Immature natural killer cell (primary cell): ENCODE measurements at regions not wholly inside any gene's neighbourhood (a gene's known extent, or its start where the extent isn't known, plus 50 kb on each side); places are given as distances from the start of the nearest gene placed in this dataset.
"Not testable (repeated sequence)": the region's sequence is repeated elsewhere in the genome, so short reads cannot be mapped to it uniquely, and the experiment has no call there.

Experiments used
- DNase-seq, 3 donors: peaks; one replicate each; pipeline ENCODE4 v3.0.0; 2022; ENCODE audit warnings: mixed read lengths in 1 of 3
- H3K27ac Mint-ChIP-seq, 6 donors: one replicate each; pipeline ENCODE4 v1.8.0; 2020; ENCODE audit warnings: mixed read lengths in 6 of 6, mild to moderate bottlenecking in 5 of 6, inconsistent platforms in 4 of 6, moderate library complexity in 3 of 6
- H3K27me3 Mint-ChIP-seq, 3 donors: one replicate each; pipeline ENCODE4 v1.8.0; 2020 to 2021; ENCODE audit warnings: low read depth in 3 of 3, mild to moderate bottlenecking in 3 of 3, mixed read lengths in 3 of 3, moderate library complexity in 3 of 3, inconsistent platforms in 1 of 3
- H3K36me3 Mint-ChIP-seq, 3 donors: one replicate each; pipeline ENCODE4 v1.8.0; 2020; ENCODE audit warnings: mixed read lengths in 3 of 3, inconsistent platforms in 2 of 3, mild to moderate bottlenecking in 2 of 3
- H3K4me1 Mint-ChIP-seq, 2 donors: one replicate each; pipeline ENCODE4 v1.8.0; 2020; ENCODE audit warnings: inconsistent platforms in 2 of 2, mild to moderate bottlenecking in 2 of 2, mixed read lengths in 2 of 2, moderate library complexity in 1 of 2
- H3K4me3 Mint-ChIP-seq, 5 donors: one replicate each; pipeline ENCODE4 v1.8.0; 2020; ENCODE audit warnings: mild to moderate bottlenecking in 5 of 5, mixed read lengths in 5 of 5, inconsistent platforms in 3 of 5, moderate library complexity in 3 of 5
- H3K9me3 Mint-ChIP-seq, 6 donors: one replicate each; pipeline ENCODE4 v1.8.0; 2020; ENCODE audit warnings: mild to moderate bottlenecking in 6 of 6, mixed read lengths in 6 of 6, inconsistent platforms in 4 of 6, moderate library complexity in 3 of 6

DNA sequence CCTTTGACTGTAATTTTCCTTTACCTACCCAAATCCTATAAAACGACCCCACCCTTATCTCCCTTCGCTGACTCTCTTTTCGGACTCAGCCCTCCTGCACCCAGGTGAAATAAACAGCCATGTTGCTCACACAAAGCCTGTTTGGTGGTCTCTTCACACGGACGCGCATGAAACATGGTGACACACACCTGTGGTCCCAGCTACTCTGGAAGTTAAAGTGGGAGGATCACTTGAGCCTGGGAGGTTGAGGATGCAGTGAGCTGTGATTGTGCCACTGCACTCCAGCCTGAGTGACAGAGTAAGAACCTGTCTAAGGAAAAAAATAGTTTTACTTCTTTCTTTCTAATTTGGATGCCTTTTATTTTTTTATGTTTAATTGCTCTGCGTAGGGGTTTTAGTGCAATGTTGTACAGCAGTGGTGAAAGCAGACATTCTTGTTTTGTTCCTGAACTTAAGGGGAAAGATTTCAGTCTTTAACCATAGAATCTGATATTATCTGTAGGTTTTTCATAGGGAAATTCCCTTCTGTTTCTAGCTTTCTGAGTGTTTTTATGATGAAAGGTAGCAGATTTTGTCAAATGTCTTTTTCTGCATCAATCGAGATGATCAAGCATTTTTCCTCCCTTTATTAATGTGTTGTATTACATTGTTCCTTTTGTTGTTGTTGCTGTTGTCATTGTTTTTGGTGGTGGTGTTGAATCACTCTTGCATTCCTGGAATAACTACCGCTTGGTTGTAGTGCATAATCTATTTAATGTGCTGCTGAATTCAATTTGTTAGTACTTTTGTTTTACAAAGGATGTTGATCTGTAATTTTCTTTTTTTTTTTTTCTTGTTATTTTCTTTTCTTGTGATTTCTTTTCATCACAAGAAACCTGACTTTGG is 497.4 kb downstream of the DISC1 start:
- Mint-ChIP-seq H3K4me3 (no peak overlapping the region), H3K9me3 (peaks cover 0 to 5% (median 0%) of the 10 kb centered on the region in 6 donors), H3K27me3 (peaks cover 3 to 10% (median 4%) of the 10 kb centered on the region in 3 donors), H3K4me1 (no peaks in the 10 kb centered on the region), H3K27ac (no peak overlapping the region), H3K36me3 (no peaks in the 10 kb centered on the region)
- DNase-seq, result no peak

DNA sequence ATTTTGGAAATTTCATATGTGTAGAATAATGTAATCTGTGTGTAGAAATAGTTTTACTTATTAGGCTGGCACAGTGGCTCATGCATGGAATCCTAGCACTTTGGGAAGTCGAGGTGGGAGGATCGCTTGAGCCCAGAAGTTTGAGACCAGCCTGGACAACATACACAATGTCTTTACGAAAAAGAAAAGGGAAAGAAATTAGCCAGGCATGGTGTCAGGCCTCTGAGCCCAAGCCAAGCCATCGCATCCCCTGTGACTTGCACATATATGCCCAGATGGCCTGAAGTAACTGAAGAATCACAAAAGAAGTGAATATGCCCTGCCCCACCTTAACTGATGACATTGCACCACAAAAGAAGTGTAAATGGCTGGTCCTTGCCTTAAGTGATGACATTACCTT is 491.3 kb downstream of the DISC1 start:
- H3K36me3 Mint-ChIP-seq, result not testable (repeated sequence)

DNA sequence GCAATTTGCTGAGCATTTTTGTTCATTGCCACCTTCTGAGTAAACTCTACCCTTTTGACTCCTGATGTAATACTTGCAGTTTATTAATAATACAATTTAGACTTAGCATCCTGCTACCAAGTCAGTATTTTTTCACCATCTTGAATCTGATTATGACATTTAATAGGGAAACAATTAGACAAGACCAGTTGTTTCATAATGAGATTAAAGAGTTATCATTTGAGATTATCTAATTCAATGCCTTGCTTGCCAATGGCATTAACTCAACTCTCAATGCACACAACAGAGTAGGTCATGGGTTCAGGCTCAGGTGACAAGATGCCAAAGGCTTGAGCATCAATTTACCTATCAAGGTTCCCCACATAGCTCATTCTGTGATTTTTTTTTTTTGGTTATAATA is 488.4 kb downstream of the DISC1 start:
- peaks cover 0 to 9% (median 8%) of the 10 kb centered on the region in 3 donors for H3K27me3 Mint-ChIP-seq
- no peaks in the 10 kb centered on the region for H3K4me1 Mint-ChIP-seq
- H3K36me3 Mint-ChIP-seq, result no peaks in the 10 kb centered on the region
- DNase-seq, result no peak
- no peak overlapping the region for H3K4me3 Mint-ChIP-seq
- peaks cover 0 to 2% (median 0%) of the 10 kb centered on the region in 6 donors for H3K9me3 Mint-ChIP-seq
- no peak overlapping the region for H3K27ac Mint-ChIP-seq

More for the DNA sequence above, 491.3 kb downstream of the DISC1 start:
- not testable (repeated sequence) for H3K27me3 Mint-ChIP-seq, H3K4me1 Mint-ChIP-seq, H3K4me3 Mint-ChIP-seq, DNase-seq, H3K9me3 Mint-ChIP-seq, H3K27ac Mint-ChIP-seq

DNA sequence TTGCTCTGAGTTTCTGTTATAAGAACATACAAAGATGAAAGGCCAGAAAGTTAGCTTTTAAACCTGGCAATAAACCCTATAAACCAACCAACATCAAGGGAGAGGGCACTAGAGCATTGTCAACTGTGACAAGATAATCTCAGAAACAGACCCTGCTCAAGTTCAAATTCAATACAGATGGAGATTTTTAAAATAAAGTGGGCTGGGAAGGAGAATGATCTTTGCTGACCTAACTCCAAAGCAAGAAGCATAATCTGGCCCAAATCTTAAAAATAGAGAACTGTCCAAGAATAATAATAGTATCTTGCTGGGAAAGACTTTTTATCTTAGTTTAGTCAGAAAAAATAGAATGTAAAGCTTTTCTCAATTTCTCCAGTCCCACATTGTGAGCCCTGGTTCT is 485.5 kb downstream of the DISC1 start:
- peaks cover 0 to 9% (median 3%) of the 10 kb centered on the region in 3 donors for H3K27me3 Mint-ChIP-seq
- H3K4me1 Mint-ChIP-seq, result no peaks in the 10 kb centered on the region
- H3K4me3 Mint-ChIP-seq, result no peak overlapping the region
- H3K36me3 Mint-ChIP-seq, result no peaks in the 10 kb centered on the region
- no peaks in the 10 kb centered on the region for H3K9me3 Mint-ChIP-seq
- DNase-seq, result no peak
- H3K27ac Mint-ChIP-seq, result no peak overlapping the region

DNA sequence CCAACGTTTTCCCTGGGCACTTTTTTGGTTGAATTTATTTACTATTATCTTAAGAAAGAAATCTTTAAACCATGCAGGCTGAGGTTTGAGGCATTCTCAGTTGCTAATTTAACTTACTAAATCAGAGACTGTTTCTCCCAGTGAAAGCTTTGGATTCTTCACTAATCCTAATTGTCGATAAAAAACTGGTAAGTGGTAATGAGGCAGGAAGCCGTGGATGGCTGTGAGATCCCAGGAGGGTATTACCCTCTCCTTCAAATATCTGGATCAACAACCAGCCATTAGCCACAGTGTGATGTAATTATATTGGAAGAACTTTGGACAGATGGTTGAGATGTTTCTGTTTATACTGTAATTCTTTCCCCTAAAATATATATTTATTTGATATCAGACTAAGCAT is 485.0 kb downstream of the DISC1 start:
- Mint-ChIP-seq H3K36me3 (no peaks in the 10 kb centered on the region), H3K27ac (no peak overlapping the region), H3K27me3 (peaks cover 0 to 9% (median 3%) of the 10 kb centered on the region in 3 donors), H3K4me3 (no peak overlapping the region), H3K4me1 (no peaks in the 10 kb centered on the region), H3K9me3 (no peaks in the 10 kb centered on the region)
- DNase-seq, result no peak

DNA sequence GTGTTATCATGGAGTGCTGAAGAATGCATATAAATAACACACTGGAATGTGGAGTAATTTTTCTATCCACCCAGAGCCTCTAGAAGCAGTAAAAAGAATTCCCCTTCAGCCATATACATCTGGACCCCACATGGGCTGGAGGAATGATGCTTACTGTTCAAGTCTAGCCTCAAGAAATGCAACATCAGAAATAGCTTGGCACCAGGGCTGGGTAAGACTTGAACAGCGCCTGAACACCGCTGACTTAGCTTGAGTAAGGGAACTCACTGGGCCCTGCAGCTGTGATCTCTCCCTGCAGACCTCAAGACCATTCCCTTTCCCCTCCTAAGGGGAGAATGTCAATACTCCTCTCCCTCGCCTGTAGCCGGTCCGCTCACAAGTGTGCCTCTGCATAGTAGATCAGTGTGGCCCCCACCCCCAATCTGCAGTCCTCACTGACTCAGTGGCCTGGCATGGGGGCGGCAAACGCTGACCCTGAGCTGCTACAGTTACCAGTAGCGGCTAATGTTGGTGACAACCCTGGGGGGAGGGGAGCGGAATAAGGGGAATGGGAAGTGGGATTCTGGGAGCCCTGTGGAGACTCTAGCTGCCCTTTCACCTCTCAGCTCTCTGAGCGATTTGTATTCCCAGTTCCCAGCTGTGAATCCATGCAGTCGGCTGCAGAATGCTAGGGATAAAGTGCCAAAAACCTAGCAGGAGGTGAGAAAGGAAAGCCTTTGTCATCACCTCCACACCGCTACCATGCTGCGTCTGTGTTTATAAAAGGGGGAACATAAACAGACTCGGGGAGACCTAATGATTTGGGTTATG is 483.9 kb downstream of the DISC1 start:
- Mint-ChIP-seq H3K9me3 (no peaks in the 10 kb centered on the region), H3K36me3 (no peaks in the 10 kb centered on the region), H3K4me3 (no peak overlapping the region), H3K27me3 (peaks cover 0 to 6% (median 4%) of the 10 kb centered on the region in 3 donors), H3K27ac (no peak overlapping the region), H3K4me1 (no peaks in the 10 kb centered on the region)
- DNase-seq, result no peak

DNA sequence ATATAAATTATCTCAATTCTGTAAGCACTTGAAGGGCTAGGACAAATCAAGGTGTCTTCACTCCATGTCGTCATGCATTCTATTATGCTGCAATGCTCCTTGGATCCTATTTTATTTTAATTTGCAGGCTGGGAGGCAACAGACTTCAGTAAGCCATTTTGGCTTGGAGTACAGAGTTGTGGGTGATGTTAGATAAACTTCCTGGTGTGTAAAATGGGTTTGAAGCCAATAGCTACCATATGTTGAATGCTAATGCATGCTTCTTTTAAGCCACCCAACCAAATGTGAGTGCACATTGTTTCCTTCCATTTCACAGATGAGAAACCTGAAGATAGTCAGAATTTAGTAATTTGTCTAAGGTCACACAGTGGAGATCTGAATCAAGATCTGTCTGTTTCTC is 482.8 kb downstream of the DISC1 start:
- Mint-ChIP-seq H3K9me3 (no peaks in the 10 kb centered on the region), H3K4me1 (no peaks in the 10 kb centered on the region), H3K36me3 (no peaks in the 10 kb centered on the region), H3K4me3 (no peak overlapping the region), H3K27ac (no peak overlapping the region), H3K27me3 (peaks cover 0 to 6% (median 4%) of the 10 kb centered on the region in 3 donors)
- DNase-seq, result no peak

DNA sequence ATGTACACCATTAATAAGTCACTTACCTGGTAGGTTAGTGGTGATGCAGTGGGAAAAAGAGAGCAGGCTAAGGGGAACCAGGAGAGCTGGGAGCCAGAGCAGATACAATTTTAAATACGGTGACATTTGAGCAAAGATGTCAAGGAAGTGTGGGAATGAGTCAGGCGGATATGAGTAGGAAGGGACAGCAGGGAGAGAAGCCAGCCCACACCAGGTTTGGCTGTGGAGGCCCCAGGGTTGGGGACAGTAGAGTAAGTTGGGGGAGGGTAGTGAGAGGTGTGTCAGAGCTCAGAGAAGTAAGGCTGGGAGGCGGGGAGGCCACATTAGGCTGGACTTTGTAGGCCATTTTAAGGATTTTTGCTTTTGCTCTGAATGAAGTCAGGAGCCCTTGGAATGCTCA is 482.0 kb downstream of the DISC1 start:
- H3K36me3 Mint-ChIP-seq, result no peaks in the 10 kb centered on the region
- H3K27me3 Mint-ChIP-seq, result peaks cover 0 to 6% (median 4%) of the 10 kb centered on the region in 3 donors
- H3K27ac Mint-ChIP-seq, result peak overlapping the region in 1 of 6 donors; percentile 18

DNA sequence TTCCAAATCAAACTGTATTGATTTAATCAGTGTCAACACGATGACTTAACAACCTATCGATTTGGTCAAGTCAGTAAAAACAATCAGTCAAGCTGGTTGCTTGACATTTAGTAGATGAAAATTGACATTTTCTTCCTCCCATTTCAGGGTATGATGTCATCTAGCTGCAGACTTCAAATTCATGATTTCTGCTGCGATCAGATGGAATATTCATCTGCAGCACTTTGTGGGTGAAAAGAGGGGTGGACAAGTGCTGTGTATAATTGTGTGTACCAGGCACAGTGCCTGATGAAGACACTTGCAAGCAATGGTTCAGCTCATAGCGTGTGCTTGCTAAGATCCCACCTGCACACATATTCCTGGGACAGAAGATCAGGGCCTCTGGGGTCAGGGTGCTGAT is 479.8 kb downstream of the DISC1 start:
- Mint-ChIP-seq H3K4me1 (no peaks in the 10 kb centered on the region), H3K9me3 (no peaks in the 10 kb centered on the region), H3K4me3 (no peak overlapping the region), H3K27ac (no peak overlapping the region), H3K27me3 (peaks cover 0 to 8% (median 6%) of the 10 kb centered on the region in 3 donors), H3K36me3 (no peaks in the 10 kb centered on the region)
- DNase-seq, result no peak

More for the DNA sequence above, 482.0 kb downstream of the DISC1 start:
- no peak for DNase-seq
- no peak overlapping the region for H3K4me3 Mint-ChIP-seq
- no peaks in the 10 kb centered on the region for H3K4me1 Mint-ChIP-seq
- no peaks in the 10 kb centered on the region for H3K9me3 Mint-ChIP-seq

DNA sequence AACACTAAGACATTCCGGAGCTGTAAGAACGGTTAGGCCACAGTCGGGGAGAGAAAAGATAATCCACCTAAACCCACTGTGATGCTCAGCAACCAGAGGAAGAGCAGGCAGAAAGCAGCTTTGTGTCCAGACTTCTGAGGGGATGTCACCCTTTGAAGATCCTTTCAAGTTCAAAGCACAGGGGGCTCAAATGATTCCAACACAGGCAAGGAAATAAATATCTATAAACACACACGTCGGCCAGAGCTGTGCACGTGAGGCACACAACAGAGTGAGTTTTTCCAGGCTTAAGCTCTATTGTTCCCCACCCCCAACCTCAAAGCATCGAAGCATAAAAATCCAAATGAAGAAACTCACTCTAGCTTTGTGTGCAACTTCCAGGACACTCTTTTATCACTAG is 479.0 kb downstream of the DISC1 start:
- Mint-ChIP-seq H3K27me3 (peaks cover 0 to 11% (median 8%) of the 10 kb centered on the region in 3 donors), H3K4me1 (no peaks in the 10 kb centered on the region), H3K36me3 (no peaks in the 10 kb centered on the region), H3K27ac (no peak overlapping the region), H3K9me3 (no peaks in the 10 kb centered on the region), H3K4me3 (no peak overlapping the region)
- DNase-seq, result no peak

DNA sequence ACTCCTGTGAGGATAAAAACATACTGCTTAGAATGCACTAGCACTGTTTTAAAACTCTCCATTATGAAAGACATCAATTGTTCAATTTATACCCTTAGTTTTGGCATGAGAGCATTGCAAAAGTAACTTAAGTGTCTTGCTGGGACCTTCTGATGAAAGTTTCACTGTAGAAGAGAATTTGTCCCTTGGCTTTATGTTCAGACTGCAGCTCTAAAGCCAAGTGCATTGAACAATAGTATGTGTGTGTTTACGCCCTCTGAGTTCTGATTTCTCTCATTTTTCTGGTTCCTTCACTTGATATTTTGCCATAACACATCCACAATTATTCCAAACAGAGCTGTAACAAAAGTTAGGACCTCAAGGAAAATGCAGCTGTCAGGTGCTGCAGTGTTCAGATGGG is 474.6 kb downstream of the DISC1 start:
- Mint-ChIP-seq H3K4me3 (no peak overlapping the region), H3K27me3 (peaks cover 6 to 14% (median 9%) of the 10 kb centered on the region in 3 donors), H3K4me1 (no peaks in the 10 kb centered on the region), H3K36me3 (no peaks in the 10 kb centered on the region), H3K27ac (no peak overlapping the region), H3K9me3 (peaks cover 0 to 4% (median 0%) of the 10 kb centered on the region in 6 donors)
- no peak for DNase-seq

DNA sequence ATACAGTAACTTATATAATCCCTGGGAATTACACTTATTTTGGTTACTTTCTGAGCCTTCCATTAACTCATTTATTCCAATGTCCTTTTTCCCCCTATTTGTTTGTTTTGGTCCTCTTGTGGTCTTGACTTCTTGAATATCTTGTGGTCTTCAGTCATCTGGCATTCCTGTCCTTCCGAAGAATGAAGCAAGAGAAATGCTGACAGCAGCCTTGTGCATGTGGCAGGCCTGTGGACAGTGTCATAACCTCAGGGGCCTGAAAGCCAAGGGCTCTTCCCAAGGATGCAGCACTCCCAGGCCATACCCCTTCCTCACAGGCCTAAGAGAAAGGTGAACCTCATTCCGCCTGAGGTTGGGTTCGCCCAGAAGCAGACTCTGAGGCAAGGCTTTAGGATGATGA is 470.2 kb downstream of the DISC1 start:
- H3K36me3 Mint-ChIP-seq, result no peaks in the 10 kb centered on the region

More for the DNA sequence above, 470.2 kb downstream of the DISC1 start:
- peaks cover 0 to 4% (median 0%) of the 10 kb centered on the region in 6 donors for H3K9me3 Mint-ChIP-seq
- no peak for DNase-seq
- H3K27me3 Mint-ChIP-seq, result peaks cover 6 to 9% (median 8%) of the 10 kb centered on the region in 3 donors
- peak overlapping the region in 1 of 6 donors; percentile 31 for H3K27ac Mint-ChIP-seq
- no peaks in the 10 kb centered on the region for H3K4me1 Mint-ChIP-seq
- no peak overlapping the region for H3K4me3 Mint-ChIP-seq
